GM10266 (cell line): ENCODE measurements at regions not wholly inside any gene's neighbourhood (a gene's known extent, or its start where the extent isn't known, plus 50 kb on each side); places are given as distances from the start of the nearest gene placed in this dataset.

ENCODE experiments used
- DNase-seq: peaks from one replicate; pipeline ENCODE4 v3.0.0; 2012; ENCODE audit errors: extremely low spot score
- CTCF ChIP-seq: IDR thresholded peaks from 2 replicates; pipeline ENCODE4 v1.5.1; 2012; ENCODE audit warnings: mild to moderate bottlenecking, low read depth; ENCODE audit not compliant: control insufficient read depth, insufficient read depth; ENCODE audit errors: missing control alignments

GRCh38 chr4:58962424-58962823 is 1852.2 kb upstream of the IGFBP7 start:
- TF ChIP-seq CTCF, result no peak
- DNase-seq, result no peak

- TF ChIP-seq CTCF, result no peak
- no peak for DNase-seq
These were observed 1871.6 kb upstream of the IGFBP7 start for GRCh38 chr4:58981828-58982227.

- no peak for TF ChIP-seq CTCF
- DNase-seq, result no peak
These were observed 1873.7 kb upstream of the IGFBP7 start for GRCh38 chr4:58983887-58984286.

GRCh38 chr4:59002148-59002547 is 1892.0 kb upstream of the IGFBP7 start:
- no peak for TF ChIP-seq CTCF
- no peak for DNase-seq

GRCh38 chr4:59024257-59024656 is 1914.1 kb upstream of the IGFBP7 start:
- DNase-seq, result no peak
- TF ChIP-seq CTCF, result no peak

- no peak for DNase-seq
- no peak for TF ChIP-seq CTCF
These were observed 1927.6 kb upstream of the IGFBP7 start for GRCh38 chr4:59037812-59038211.

GRCh38 chr4:59039046-59039445 is 1928.9 kb upstream of the IGFBP7 start:
- TF ChIP-seq CTCF, result no peak
- DNase-seq, result no peak
